ENCODE measurements at regions not wholly inside any gene's neighbourhood (a gene's known extent, or its start where the extent isn't known, plus 50 kb on each side); places are given as distances from the start of the nearest gene placed in this dataset.

DNA sequence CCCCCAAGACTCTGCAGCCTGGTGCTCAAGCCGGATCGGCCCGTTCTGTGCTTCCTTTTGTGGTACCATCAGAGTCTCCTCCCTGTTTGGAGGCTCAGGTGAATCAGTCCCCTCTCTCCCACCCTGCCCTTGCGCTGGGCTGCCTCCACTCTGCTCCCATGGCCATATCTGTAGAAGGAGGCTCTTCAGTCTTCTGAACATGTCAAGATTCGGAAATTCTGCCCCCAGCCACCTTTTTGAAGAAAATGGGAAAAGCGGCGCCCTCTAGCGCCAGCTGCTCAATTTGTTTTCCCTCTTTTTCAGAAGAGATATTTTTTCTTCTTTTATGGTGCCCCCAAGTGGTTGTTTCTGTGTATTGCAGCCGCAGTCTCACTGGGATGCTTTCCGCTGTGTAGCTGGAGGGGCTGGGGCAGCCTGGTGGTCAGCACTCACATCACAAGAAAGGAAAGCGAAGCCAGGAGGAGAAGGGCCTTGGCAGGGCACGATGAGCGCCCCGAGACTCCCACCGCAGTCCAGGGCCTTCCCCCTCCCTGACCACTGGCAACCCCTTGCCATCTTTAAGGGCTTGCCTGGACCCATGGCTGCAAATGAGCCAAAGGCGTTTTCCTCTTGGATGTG lies 58.4 kb upstream of the CACNA1E start:
- H3K4me2 ChIP-seq (ENCODE audit: low read depth, low read length), result no peak overlapping the region
- H3K4me1 ChIP-seq (ENCODE audit: control insufficient read depth, insufficient read depth, low read length), result no peaks in the 10 kb centered on the region
- in situ Hi-C loops (cut with MboI; ENCODE audit: low sequenced_read_pairs) (loop anchor here (5.0 kb wide), 1 partner anchor 238 kb away; no protein-coding TSS in a partner anchor), dilution Hi-C loops (cut with HindIII; ENCODE audit: low sequenced_read_pairs, unreplicated experiment) (loop anchor here (25.0 kb wide), 1 partner anchor 213 kb away; no protein-coding TSS in a partner anchor), intact Hi-C loops (cut with micrococcal nuclease) (loop anchor here (1.0 kb wide), 1 partner anchor 235 kb away; no protein-coding TSS in a partner anchor)
- H3K36me3 ChIP-seq (ENCODE audit: control insufficient read depth, insufficient read depth, low read length), result no peaks in the 10 kb centered on the region
- ChIA-PET CTCF (interaction anchor here (0.5 to 1.7 kb wide), 13 partner anchors 8 to 663 kb away, joined by 3 to 8 read pairs (median 3); no protein-coding TSS in a partner anchor), POLR2A (ENCODE audit: unreplicated experiment) (no interaction called here)
- no peaks in the 10 kb centered on the region for H3K9me3 ChIP-seq (ENCODE audit: control insufficient read depth, insufficient read depth, low read length)
- no TSS peak for BruUV-seq (replicated peaks)
- H3K4me3 ChIP-seq (ENCODE audit: insufficient read depth, low read depth, low read length), result no peak overlapping the region
- H2BK5ac ChIP-seq (ENCODE audit: low read depth, low read length, poor library complexity, severe bottlenecking), result no peak overlapping the region
- no peak overlapping the region for H3K4ac ChIP-seq (ENCODE audit: low read depth, low read length)
- H3K79me1 ChIP-seq (ENCODE audit: low read depth in 1 of 2, low read length in 2 of 2), result no peaks in the 10 kb centered on the region
- ATAC-seq (ENCODE audit: low read depth) (peak; percentile 95), DNase-seq (peak; percentile 58)
- TF ChIP-seq MAZ (IDR thresholded peaks at IDR 0.05; ENCODE audit: borderline replicate concordance, low read depth, low read length) (no peak), MXI1 (IDR thresholded peaks at IDR 0.05; ENCODE audit: borderline replicate concordance, low read depth, low read length) (no peak), FOS (IDR thresholded peaks at IDR 0.05; ENCODE audit: low read depth, low read length) (no peak), POLR2A (IDR thresholded peaks at IDR 0.05; ENCODE audit: low read depth, low read length) (no peak), RFX5 (IDR thresholded peaks at IDR 0.05; ENCODE audit: low read depth, low read length) (no peak), RCOR1 (IDR thresholded peaks at IDR 0.05; ENCODE audit: insufficient replicate concordance, low read length) (no peak), CHD1 (IDR thresholded peaks at IDR 0.05; ENCODE audit: low read depth, low read length) (no peak), BHLHE40 (IDR thresholded peaks at IDR 0.05; ENCODE audit: low read depth, low read length) (no peak), SMC3 (IDR thresholded peaks at IDR 0.05; ENCODE audit: low read depth, low read length) (peak; percentile 85), MAFK (IDR thresholded peaks at IDR 0.05; ENCODE audit: low read depth, low read length) (no peak), NFE2L2 (IDR thresholded peaks at IDR 0.05; ENCODE audit: low read depth, low read length) (no peak), RAD21 (IDR thresholded peaks at IDR 0.05; ENCODE audit: low read length) (peak; percentile 73), CEBPB (IDR thresholded peaks at IDR 0.05; ENCODE audit: low read depth, low read length) (no peak)
- TF ChIP-seq, protein P1, sequence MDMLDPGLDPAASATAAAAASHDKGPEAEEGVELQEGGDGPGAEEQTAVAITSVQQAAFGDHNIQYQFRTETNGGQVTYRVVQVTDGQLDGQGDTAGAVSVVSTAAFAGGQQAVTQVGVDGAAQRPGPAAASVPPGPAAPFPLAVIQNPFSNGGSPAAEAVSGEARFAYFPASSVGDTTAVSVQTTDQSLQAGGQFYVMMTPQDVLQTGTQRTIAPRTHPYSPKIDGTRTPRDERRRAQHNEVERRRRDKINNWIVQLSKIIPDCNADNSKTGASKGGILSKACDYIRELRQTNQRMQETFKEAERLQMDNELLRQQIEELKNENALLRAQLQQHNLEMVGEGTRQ (IDR thresholded peaks at IDR 0.05; ENCODE audit: low read depth, low read length), result no peak
- TF ChIP-seq, protein P2, sequence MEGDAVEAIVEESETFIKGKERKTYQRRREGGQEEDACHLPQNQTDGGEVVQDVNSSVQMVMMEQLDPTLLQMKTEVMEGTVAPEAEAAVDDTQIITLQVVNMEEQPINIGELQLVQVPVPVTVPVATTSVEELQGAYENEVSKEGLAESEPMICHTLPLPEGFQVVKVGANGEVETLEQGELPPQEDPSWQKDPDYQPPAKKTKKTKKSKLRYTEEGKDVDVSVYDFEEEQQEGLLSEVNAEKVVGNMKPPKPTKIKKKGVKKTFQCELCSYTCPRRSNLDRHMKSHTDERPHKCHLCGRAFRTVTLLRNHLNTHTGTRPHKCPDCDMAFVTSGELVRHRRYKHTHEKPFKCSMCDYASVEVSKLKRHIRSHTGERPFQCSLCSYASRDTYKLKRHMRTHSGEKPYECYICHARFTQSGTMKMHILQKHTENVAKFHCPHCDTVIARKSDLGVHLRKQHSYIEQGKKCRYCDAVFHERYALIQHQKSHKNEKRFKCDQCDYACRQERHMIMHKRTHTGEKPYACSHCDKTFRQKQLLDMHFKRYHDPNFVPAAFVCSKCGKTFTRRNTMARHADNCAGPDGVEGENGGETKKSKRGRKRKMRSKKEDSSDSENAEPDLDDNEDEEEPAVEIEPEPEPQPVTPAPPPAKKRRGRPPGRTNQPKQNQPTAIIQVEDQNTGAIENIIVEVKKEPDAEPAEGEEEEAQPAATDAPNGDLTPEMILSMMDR (conservative IDR thresholded peaks at IDR 0.05; ENCODE audit: low read depth, low read length), result peak; percentile 99
- TF ChIP-seq, protein P3, sequence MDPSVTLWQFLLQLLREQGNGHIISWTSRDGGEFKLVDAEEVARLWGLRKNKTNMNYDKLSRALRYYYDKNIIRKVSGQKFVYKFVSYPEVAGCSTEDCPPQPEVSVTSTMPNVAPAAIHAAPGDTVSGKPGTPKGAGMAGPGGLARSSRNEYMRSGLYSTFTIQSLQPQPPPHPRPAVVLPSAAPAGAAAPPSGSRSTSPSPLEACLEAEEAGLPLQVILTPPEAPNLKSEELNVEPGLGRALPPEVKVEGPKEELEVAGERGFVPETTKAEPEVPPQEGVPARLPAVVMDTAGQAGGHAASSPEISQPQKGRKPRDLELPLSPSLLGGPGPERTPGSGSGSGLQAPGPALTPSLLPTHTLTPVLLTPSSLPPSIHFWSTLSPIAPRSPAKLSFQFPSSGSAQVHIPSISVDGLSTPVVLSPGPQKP (IDR thresholded peaks at IDR 0.05; ENCODE audit: borderline replicate concordance, low read depth, low read length), result no peak
- H3K9me1 ChIP-seq (ENCODE audit: insufficient read depth, low read length), result no peaks in the 10 kb centered on the region
- no peak overlapping the region for H2AFZ ChIP-seq (replicated peaks; ENCODE audit: low read length, poor library complexity)
- H2BK20ac ChIP-seq (ENCODE audit: low read depth, low read length), result no peak overlapping the region
- H4K5ac ChIP-seq (ENCODE audit: low read depth, low read length), result no peak overlapping the region
- no peak overlapping the region for H2AK9ac ChIP-seq (replicated peaks; ENCODE audit: low read depth, low read length, poor library complexity)
- H2BK120ac ChIP-seq (ENCODE audit: low read depth, low read length), result no peak overlapping the region
- H3K9ac ChIP-seq (ENCODE audit: low read depth, low read length), result no peak overlapping the region
- no peaks in the 10 kb centered on the region for H4K20me1 ChIP-seq (ENCODE audit: insufficient read depth, low read length)
- H3K27me3 ChIP-seq (ENCODE audit: control insufficient read depth, insufficient read depth, low read length), result no peaks in the 10 kb centered on the region; the same call in 1 of the 2 replicates
- no peak overlapping the region for H2AK5ac ChIP-seq (ENCODE audit: low read depth, low read length)
- no peak overlapping the region for H3K18ac ChIP-seq (ENCODE audit: low read depth, low read length)
- H3K27ac ChIP-seq (ENCODE audit: insufficient read depth, low read length), result no peak overlapping the region
- no peak overlapping the region for H2BK15ac ChIP-seq (ENCODE audit: low read depth, low read length)
- H3K14ac ChIP-seq (replicated peaks; ENCODE audit: low read depth, low read length), result no peak overlapping the region
- H4K91ac ChIP-seq (ENCODE audit: insufficient read depth, low read depth, low read length), result no peak overlapping the region
- WGBS, 2 experiments (ENCODE audit: extremely low coverage in 2 of 2, insufficient read length in 1 of 2), result 0% methylated on average over 1 of the region's 16 CpGs; no CpG with 5 or more reads in 1 of the 2 experiments
- no peak overlapping the region for H3K56ac ChIP-seq (ENCODE audit: extremely low read depth, insufficient read depth, low read length)
- no peak overlapping the region for H4K8ac ChIP-seq (ENCODE audit: low read depth in 2 of 2, low read length in 2 of 2)
- no peak overlapping the region for H3K23ac ChIP-seq (ENCODE audit: low read depth, low read length)

All from IMR-90 (cell line).